Pons (tissue), 1 donor: ENCODE measurements at regions not wholly inside any gene's neighbourhood (a gene's known extent, or its start where the extent isn't known, plus 50 kb on each side); places are given as distances from the start of the nearest gene placed in this dataset.
"Not testable (repeated sequence)": the region's sequence is repeated elsewhere in the genome, so short reads cannot be mapped to it uniquely, and the experiment has no call there.

ENCODE experiments used
- DNase-seq: peaks from one replicate; pipeline ENCODE4 v3.0.0-alpha.2; 2016; ENCODE audit warnings: low spot score

DNA sequence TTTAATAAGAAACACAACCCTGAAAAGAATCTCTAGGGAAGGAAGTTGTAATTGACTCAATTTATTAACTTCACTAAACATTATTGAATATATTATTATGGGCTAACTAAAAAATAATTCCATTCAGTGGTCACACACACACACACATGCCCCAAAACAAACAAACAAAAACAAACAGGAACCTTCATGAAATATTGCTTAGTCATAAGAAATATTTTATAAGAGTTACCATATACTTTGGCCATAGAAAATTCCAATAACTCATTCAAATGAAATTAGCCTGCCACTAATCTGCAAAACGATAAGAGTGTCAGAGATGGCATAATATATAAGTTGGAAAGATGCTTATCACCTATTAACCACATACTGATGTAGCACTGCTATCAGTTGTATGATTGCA, 268.4 kb upstream of the AMIGO2 start:
- no peak for DNase-seq

GRCh38 chr12:47346251-47347019, 266.7 kb upstream of the AMIGO2 start:
- no peak for DNase-seq

DNA sequence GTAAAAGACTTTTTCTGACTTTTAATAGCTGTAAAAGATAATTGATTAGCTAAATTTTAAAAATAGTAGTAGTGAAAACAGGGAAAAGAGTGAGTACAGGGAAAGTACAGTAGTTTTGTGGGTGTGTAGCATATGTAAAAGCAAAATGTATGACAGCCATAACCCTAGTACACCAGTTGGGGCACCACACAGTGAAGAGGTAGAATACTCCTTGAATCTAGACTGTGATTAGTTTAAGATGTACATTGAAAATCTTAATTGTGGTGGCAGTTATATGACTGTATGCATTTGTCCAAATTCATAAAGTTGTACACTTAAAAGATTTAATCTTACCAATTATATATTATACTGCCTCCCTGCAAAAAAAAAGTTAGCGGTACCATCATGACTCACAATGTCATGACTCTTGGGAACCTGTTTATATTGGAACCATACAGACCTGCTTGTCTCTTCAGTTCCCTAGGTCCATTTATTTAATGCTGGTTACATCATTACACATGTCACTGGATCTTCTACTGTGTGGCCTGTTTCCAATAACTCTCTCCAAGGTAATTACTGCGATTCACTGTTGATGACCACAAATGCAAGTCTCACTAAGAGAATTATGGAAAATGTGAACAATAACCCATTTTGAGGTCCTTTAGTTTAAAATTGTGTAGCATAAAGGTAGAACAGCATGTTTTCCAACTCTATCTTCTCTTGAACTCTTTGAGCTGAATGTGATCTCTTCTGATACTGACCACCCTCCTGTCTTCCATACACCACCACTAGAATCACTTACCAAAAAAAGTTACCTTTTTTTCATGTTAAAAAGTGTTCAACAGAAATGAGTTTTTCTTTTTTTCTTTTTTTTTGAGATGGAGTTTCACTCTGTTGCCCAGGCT, 264.2 kb upstream of the AMIGO2 start:
- DNase-seq, result no peak

DNA sequence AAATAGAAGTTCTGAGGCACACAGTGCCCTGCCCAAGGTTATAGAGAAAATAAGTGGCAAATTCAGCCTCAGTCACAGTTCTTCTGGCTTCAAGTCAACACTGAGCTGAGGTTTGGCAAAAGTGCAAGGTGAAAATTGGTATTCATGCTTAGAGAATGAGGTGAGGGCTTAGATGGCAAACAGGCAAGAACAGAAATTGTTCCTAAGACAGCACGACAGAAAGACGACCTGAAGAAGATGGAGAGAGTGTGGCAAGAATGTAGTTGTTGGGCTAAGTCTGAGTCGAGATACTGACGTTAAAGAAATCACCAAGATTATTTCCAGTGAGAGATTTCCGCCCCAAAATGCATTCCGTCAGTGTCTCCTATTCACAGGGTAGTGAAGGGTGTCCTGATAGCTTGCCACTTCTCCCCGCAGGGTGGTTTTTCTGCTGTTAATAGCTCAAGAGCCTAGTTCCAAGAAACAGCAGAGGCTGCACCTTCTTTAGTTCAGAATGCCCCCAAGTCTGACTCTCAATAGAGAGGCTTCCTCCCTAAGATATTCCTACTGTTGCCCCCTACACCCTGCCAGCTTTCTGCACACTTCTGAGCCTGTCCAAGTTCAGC, 260.8 kb upstream of the AMIGO2 start:
- DNase-seq, result no peak

DNA sequence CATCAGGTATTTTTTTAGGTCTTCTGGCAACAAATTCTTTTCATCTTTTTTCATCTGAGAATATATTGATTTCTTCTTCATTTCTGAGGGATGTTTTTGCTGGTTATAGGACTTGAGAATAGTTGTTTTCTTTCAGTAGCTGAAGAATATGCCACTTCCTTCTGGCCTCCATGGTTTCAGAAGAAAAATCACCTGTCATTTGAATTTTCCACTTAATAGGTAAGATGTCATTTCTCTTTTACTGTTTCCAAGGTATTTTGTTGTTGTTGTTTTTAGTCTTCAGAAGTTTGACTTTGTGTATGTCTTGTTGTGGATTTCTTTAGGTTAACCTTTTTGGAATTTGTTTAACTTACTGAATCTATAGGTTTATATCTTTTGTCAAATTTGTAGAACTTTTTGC, 257.8 kb upstream of the AMIGO2 start:
- no peak for DNase-seq

DNA sequence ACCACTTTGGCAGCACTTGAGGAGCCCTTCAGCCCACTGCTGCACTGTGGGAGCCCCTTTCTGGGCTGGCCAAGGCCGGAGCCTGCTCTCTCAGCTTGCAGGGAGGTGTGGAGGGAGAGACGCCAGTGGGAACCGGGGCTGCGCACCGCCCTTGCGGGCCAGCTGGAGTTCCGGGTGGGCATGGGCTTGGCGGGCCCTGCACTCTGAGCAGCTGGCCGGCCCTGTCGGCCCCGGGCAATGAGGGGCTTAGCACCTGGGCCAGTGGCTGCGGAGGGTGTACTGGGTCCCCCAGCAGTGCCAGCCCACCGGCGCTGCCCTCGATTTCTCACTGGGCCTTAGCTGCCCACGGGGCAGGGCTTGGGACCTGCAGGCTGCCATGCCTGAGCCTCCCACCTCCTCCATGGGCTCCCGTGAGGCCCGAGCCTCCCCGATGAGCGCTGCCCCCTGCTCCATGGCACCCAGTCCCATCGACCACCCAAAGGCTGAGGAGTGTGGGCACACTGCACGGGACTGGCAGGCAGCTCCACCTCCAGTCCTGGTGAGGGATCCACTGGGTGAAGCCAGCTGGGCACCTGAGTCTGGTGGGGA, 253.6 kb upstream of the AMIGO2 start:
- DNase-seq, result not testable (repeated sequence)

DNA sequence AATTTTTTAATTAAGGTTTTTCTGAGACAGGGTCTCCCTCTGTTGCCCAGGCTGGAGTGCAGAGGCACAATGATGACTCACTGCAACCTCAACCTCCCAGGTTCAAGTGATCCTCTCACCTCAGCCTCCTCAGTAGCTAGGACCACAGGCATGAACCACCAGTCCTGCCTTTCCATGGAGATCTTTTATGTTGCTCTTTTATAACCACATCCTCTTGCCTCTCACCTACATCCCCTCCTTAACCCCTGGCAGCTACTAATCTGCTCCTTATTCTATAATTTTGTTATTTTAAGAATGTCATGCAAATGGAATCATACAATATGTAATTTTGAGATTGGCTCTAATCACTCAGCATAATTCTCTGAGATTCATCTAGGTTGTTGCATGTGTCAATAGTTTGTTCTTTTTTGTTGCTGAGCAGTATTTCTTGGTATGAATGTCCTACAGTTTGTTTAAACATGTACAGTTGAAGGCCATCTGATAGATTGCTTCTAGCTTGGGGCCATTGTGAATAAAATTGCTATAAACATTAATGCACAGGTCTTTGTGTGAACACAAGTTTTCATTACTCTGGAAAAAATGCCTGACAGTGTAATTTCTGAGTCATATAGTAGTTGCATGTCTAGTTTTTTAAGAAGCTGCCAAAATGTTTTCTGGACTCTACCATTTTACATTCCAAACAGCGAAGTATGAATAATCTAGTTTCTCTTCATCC, 249.2 kb upstream of the AMIGO2 start:
- no peak for DNase-seq

- no peak for DNase-seq
Measured at GRCh38 chr12:47326190-47326589, 246.4 kb upstream of the AMIGO2 start.

DNA sequence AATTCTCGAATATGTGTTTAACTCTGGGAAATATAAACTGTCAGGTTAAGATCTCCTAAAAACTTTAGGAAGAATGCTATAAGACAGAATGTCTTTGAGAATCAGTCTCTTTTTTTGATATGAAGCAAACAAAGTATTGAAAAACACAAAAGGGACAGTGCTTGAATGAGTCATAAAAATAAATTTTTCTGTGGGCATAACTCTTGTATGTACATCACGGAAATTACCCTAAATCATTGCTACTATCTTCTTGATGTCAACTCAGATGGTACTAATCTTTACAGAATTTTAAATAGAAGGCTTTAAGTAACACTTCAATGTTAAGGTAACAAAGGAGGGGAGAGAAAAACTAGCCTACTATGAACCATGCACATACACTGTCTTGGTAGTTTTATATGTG, 244.0 kb upstream of the AMIGO2 start:
- DNase-seq, result no peak

DNA sequence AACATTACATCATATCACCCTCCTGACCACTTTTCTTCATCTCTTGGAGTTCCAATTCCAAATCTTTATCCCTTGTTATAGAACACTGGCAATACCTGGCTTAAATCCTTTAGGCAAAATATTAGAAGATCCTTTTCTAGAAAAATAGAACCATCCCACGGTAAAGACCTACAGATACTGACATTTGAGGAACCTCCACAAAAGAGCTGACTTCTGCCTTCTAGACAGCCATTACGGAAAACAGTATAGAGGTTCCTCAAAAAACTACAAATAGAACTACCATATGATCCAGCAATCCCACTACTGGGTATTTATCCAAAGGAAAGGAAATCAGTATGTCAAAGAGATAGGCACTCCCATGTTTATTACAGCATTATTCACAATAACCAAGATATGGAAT, 241.7 kb upstream of the AMIGO2 start:
- peak; percentile 57 for DNase-seq

- DNase-seq, result no peak
Measured at GRCh38 chr12:47319746-47320145, 240.0 kb upstream of the AMIGO2 start.

- no peak for DNase-seq
Measured at GRCh38 chr12:47318963-47319362, 239.2 kb upstream of the AMIGO2 start.

GRCh38 chr12:47317175-47317915, 237.6 kb upstream of the AMIGO2 start:
- DNase-seq, result peak; percentile 26

GRCh38 chr12:47316609-47317049, 236.9 kb upstream of the AMIGO2 start:
- no peak for DNase-seq

DNA sequence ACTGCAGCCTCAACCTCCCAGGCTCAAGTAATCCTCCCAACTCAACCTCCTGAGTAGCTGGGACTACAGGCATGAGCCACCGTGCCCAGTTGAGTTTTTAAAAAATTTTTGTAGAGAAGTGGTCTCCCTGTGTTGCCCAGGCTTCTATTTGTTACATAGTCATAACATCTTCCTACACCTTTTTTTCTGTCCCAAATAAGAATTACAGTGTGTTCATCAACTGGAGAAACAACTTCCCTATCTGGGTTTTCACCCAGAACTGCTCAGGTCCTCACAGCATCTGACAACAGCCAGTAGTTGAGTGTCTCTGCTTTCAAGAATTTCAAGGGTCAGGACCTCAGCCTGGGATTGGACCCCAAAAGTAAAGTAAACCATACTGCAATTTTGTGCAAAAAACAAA, 235.2 kb upstream of the AMIGO2 start:
- no peak for DNase-seq

DNA sequence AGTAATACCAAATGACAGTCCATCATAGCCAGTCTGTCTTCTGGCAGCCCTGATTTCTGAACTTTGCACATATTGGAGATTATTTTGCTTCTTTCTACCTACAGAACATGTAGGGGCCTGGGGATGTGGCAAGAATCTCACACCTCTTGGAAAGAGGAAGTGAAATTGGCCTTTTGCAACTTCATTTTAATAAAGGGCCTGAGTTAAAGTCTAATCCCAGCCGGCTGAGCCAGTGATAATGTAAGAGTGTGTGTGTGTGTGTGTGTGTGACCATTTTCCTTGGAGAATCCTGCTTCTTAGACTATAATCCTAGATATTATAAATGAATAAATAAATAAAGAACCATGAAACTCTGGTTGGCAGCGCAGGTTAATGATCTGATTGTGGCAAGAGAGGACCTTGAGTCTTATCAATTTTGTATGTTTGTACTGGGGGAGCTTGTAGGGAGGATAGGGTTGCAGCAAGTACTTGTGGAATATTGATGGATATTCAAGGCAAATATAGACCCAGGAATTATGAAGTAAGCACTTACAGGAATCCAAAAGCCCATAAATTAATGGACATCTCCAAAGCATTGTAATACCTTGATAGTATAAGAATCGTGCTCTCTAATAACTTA, 233.2 kb upstream of the AMIGO2 start:
- DNase-seq, result peak; percentile 31

GRCh38 chr12:47312147-47312546, 232.4 kb upstream of the AMIGO2 start:
- no peak for DNase-seq

- no peak for DNase-seq
Measured at GRCh38 chr12:47311568-47311967, 231.8 kb upstream of the AMIGO2 start.

DNA sequence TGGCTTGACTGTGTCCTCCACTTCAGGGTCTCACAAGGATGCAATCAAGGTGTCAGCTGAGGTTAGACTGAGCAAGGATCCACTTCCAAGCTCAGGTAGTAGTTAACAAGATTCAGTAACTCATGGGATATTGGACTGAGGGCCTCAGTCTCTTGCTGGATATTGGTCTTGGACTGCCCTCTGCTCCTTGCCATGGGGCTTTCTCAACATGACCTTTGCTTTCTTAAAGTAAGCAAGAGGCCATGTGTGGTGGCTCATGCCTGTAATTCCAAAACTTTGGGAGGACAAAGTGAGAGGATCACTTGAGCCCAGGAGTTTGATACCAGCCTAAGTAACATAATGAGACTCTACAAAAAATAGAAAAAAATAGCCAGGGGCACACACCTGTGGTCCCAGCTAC, 231.3 kb upstream of the AMIGO2 start:
- DNase-seq, result no peak

DNA sequence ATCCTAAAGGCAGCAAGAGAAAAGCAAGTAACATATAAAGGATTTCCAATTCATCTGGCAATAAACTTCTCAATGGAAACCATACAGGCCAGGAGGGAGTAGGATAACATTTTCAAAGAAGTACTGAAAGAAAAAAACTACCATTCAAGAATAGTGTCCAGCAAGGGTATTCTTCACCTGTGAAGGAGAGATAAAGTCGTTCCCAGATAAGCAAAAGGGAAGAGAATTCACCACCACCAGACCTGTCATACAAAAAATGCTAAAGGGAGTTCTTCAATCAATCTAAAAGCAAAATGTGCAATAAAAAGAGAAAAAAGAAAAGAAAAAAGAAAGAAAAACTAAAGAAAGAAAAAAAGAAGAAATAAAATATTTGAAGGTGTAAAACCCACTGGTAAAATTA, 228.9 kb upstream of the AMIGO2 start:
- no peak for DNase-seq
